NT2/D1 (cell line): ENCODE measurements at regions not wholly inside any gene's neighbourhood (a gene's known extent, or its start where the extent isn't known, plus 50 kb on each side); places are given as distances from the start of the nearest gene placed in this dataset.

Experiments
- SUZ12 ChIP-seq: IDR thresholded peaks from 2 replicates; pipeline ENCODE4 v1.6.1; 2011; ENCODE audit not compliant: insufficient read length, insufficient read depth; ENCODE audit errors: extremely low read depth
- YY1 ChIP-seq: IDR thresholded peaks from 2 replicates; pipeline ENCODE4 v1.6.1; 2011; ENCODE audit not compliant: insufficient read length, insufficient read depth
- ZNF274 ChIP-seq: IDR thresholded peaks from 2 replicates; pipeline ENCODE4 v1.6.1; 2011; ENCODE audit warnings: mild to moderate bottlenecking, low read depth, low read length

DNA sequence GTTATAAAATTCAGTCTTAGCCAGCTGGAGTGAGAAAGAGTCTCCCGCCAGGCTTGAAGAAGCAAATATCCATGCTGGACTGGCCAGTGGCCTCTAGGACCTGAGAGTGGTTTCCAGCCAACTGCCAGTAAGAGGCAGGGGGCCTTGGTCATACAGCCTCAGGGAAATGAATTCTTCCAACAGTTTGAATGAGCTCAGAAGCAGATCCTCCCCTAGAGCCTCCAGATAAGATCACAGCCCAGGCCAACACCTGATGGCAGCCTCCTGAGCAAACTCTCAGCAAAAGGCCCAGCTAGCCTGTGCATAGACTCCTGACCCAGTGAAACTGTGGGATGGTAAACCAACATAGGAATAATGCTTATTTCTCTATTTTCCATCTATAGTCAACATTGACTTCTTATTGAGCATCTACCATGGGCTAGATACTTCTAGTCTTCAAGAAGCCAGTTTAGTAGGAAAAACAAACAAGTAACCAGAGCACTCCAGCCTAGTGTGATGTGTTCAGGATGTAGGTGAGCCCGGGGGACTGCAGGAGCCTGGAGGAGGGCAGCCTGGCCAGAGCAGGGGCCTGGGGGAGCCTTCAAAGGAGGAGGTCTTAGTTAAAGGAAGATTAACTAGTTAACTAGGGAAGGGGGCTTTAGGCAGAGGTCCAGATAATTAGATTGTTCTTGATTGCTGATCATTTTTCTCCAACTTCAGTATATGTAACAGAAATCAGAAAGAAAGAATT is 115.4 kb upstream of the ADO start:
- no peak for TF ChIP-seq SUZ12
- no peak for TF ChIP-seq ZNF274
- TF ChIP-seq YY1 = no peak
